ENCODE measurements at regions not wholly inside any gene's neighbourhood (a gene's known extent, or its start where the extent isn't known, plus 50 kb on each side); places are given as distances from the start of the nearest gene placed in this dataset.

DNA sequence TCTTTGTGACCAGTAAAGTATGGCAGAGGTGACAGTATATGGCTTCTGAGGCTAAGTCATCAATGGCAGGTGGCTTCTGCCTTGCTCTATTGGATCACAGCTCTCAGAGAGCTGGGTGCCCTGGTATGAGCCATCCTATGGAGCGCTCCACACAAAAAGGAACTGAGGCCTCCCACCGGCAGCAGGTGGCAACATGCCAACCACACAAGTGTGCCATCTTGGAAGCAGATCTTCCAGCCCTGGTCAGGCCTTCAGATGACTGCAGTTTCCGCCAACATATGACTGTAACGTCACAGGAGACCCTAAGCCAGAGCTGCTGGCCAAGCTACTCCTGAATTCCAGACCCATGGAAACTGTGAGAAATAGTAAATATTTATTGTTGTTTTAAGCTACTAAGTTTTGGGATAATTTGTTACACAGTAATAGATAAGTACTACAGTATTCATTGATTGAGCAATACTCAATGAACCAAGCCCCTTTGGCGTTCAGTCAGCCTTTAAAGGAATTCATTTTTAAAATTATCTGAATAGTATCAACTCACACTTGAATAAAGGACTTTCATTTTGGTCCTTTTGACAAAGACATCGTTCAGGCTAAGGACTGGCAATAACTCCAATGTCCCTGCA, 69.4 kb upstream of the LHX1 start:
- no peak overlapping the region for H4K91ac ChIP-seq (replicated peaks; ENCODE audit: insufficient read length, low read length)
- no peaks in the 10 kb centered on the region for H3K79me2 ChIP-seq (ENCODE audit: control insufficient read depth in 1 of 2, insufficient read depth in 2 of 2, low read length in 2 of 2)
- no peak overlapping the region for H3K23ac ChIP-seq (ENCODE audit: insufficient read length)
- no peak overlapping the region for H2AK5ac ChIP-seq (ENCODE audit: low read depth, low read length)
- H2BK120ac ChIP-seq (replicated peaks; ENCODE audit: low read depth, low read length), result no peak overlapping the region
- H3K4me1 ChIP-seq (replicated peaks in 1 of 4; ENCODE audit: control insufficient read depth in 3 of 4, insufficient read depth in 4 of 4, low read length in 3 of 4), result peaks cover 0 to 15% (median 9%) of the 10 kb centered on the region in 4 experiments; a peak in 6 of 7 replicates
- POLR2A ChIA-PET (ENCODE audit: partially characterized antibody), result no interaction called here
- H2BK5ac ChIP-seq (ENCODE audit: low read depth, low read length), result no peak overlapping the region
- H3K27me3 ChIP-seq (replicated peaks in 1 of 4; ENCODE audit: control insufficient read depth in 3 of 4, extremely low read depth in 1 of 4, insufficient read depth in 3 of 4, low read length in 3 of 4), result no peaks in the 10 kb centered on the region; a peak in 1 of 7 replicates
- no peaks in the 10 kb centered on the region for H3K79me1 ChIP-seq (ENCODE audit: low read depth, low read length)
- H2AFZ ChIP-seq (ENCODE audit: low read length), result no peak overlapping the region
- H3K4ac ChIP-seq (replicated peaks; ENCODE audit: insufficient read length, low read depth, low read length), result no peak overlapping the region
- H3K23me2 ChIP-seq (ENCODE audit: low read depth, low read length), result no peaks in the 10 kb centered on the region
- H3K14ac ChIP-seq (ENCODE audit: insufficient read length), result no peak overlapping the region
- DNase-seq (ENCODE audit: low read depth in 1 of 2, low spot score in 2 of 2), result no peak
- H3K27ac ChIP-seq (ENCODE audit: low read depth, low read length), result no peak overlapping the region
- H3K4me3 ChIP-seq (ENCODE audit: extremely low read depth in 1 of 4, insufficient read depth in 2 of 4, low read depth in 3 of 4, low read length in 4 of 4), result no peak overlapping the region
- no peak overlapping the region for H3K9ac ChIP-seq (replicated peaks in 1 of 4; ENCODE audit: extremely low read depth in 1 of 4, low read depth in 3 of 4, low read length in 3 of 4)
- FAIRE-seq, result no peak
- TF ChIP-seq CEBPB (IDR thresholded peaks at IDR 0.05; ENCODE audit: low read depth, low read length) (no peak), CBX5 (IDR thresholded peaks at IDR 0.05; ENCODE audit: low read depth, low read length) (no peak), CREB1 (IDR thresholded peaks at IDR 0.05) (no peak), SP4 (IDR thresholded peaks at IDR 0.05; ENCODE audit: low read length) (no peak), TEAD4 (IDR thresholded peaks at IDR 0.05; ENCODE audit: low read depth, low read length) (no peak), YY1 (IDR thresholded peaks at IDR 0.05; ENCODE audit: low read depth, low read length) (no peak), PHF8 (conservative IDR thresholded peaks at IDR 0.05; ENCODE audit: low read depth, low read length) (no peak), NANOG (IDR thresholded peaks at IDR 0.05; ENCODE audit: insufficient read depth, low read depth, low read length, poor library complexity, severe bottlenecking) (no peak), SUZ12 (IDR thresholded peaks at IDR 0.05; ENCODE audit: low read length) (no peak), SAP30 (IDR thresholded peaks at IDR 0.05; ENCODE audit: insufficient read depth, insufficient replicate concordance, low read length) (no peak), RAD21 (IDR thresholded peaks at IDR 0.05 in 1 of 2, conservative IDR thresholded peaks at IDR 0.05 in 1 of 2; ENCODE audit: low read depth in 2 of 2, low read length in 2 of 2) (no peak)
- H4K20me1 ChIP-seq (replicated peaks in 1 of 2; ENCODE audit: control insufficient read depth in 1 of 2, insufficient read depth in 2 of 2, low read length in 2 of 2), result no peaks in the 10 kb centered on the region
- 91% methylated on average over 6 of the region's 6 CpGs; no CpG with 5 or more reads in 1 of the 2 experiments for WGBS, 2 experiments (ENCODE audit: extremely low coverage in 1 of 2, insufficient coverage in 1 of 2, insufficient read length in 1 of 2, insufficient replicate concordance in 2 of 2, low coverage in 1 of 2, low lambda C conversion rate in 2 of 2, missing lambda C conversion rate in 1 of 2)
- H3K56ac ChIP-seq (replicated peaks; ENCODE audit: insufficient read length, low read depth, low read length), result no peak overlapping the region
- H3K9me3 ChIP-seq (ENCODE audit: insufficient read depth in 2 of 2, low read depth in 1 of 2, low read length in 1 of 2), result no peaks in the 10 kb centered on the region
- H4K8ac ChIP-seq (ENCODE audit: extremely low read depth, insufficient read depth, low read length), result no peak overlapping the region
- no peak overlapping the region for H2BK20ac ChIP-seq (ENCODE audit: low read length)
- H3K18ac ChIP-seq (ENCODE audit: extremely low read depth, low read length), result no peak overlapping the region
- no peak overlapping the region for H4K5ac ChIP-seq (ENCODE audit: insufficient read length, low read depth, low read length)
- CTCF ChIA-PET (ENCODE audit: partially characterized antibody), result interaction anchor here (1.4 to 1.9 kb wide), 5 partner anchors 10 to 179 kb away, joined by 3 to 6 read pairs (median 4); no protein-coding TSS in a partner anchor
- no peaks in the 10 kb centered on the region for H3K36me3 ChIP-seq (ENCODE audit: control insufficient read depth in 2 of 4, insufficient read depth in 4 of 4, low read length in 3 of 4)
- no peak overlapping the region for H2BK15ac ChIP-seq (ENCODE audit: low read length)
- no peak overlapping the region for H2BK12ac ChIP-seq (ENCODE audit: low read depth, low read length)
- no peak overlapping the region for H3K4me2 ChIP-seq (ENCODE audit: insufficient read depth in 1 of 2, low read depth in 2 of 2, low read length in 2 of 2)
